NCI-H446 (cell line): ENCODE measurements at regions not wholly inside any gene's neighbourhood (a gene's known extent, or its start where the extent isn't known, plus 50 kb on each side); places are given as distances from the start of the nearest gene placed in this dataset.

Source experiments
- DNase-seq, 2 experiments: peaks; one replicate each; lab custom pipeline; 2025; lab: John Stamatoyannopoulos, UW

DNA sequence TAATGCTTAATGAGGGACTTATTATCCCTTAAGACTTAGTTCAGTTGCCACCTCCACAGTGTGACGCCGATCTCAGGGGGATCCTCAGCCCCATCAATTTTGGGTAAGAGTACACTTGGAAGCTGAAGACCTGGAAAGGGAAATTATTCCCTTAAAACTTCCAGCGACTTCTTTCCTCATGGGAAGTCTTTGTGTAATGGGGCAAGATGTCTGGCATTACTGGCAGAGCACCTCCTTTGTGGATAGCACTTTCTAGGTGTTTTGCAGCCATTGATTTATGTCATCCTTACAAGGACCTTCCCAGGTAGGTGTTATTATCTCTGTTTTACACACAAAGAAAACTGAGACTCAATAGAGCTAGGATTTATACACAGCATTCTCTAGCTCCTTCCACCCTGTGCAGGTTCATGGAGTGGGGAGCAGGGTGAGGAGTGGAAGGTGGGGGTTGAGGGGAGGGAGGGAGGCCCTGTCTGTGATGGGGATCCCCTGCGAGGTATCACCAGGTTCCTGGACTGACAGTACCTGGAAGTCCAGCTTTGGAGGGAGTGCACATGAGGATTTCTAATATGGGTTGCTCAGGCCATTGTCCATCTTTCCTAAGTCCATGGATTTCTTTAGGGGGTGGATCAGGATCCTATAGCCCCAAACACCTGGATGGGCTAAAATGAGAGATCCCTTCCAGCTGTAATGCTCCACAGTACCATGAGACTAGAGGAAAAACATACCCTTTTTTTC is 79.4 kb downstream of the MYCN start:
- no peak for DNase-seq

- no peak for DNase-seq
These were observed 78.7 kb downstream of the MYCN start for GRCh38 chr2:16019060-16019480.

GRCh38 chr2:16018277-16019059 is 78.1 kb downstream of the MYCN start:
- no peak for DNase-seq

DNA sequence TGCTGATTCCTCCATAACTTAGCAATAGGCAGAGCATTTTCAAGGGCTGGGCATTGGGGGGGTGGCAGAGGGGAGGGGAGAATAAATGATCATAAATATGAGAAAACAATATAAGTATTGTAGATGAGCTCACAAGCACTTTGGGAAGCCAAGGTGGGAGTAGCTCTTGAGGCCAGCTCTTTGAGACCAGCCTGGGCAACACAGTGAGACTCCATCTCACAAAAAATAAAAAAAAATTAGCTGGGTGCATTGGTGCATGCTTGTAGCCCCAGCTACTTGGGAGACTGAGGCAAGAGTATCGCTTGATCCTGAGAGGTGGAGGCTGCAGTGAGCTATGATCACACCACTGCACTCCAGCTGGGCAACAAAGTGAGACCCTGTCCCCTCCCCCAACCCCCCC is 75.9 kb downstream of the MYCN start:
- no peak for DNase-seq

DNA sequence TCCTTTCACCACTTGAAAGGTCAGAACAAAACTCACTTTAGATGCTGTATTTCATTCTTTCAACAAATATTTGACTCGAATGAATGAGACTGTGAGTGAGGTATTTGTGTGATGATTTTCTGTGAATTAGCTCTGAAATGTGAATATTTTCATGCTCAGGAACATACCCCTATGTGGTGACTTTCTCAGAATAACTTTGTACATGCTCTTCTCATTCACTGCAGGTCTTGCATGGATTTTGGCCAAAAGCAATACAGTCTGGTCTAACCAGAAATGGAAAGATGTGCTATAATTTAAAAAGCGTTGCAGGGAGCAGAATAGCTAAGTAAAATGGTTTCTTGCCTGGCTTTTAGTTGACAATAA is 75.5 kb downstream of the MYCN start:
- no peak for DNase-seq

DNA sequence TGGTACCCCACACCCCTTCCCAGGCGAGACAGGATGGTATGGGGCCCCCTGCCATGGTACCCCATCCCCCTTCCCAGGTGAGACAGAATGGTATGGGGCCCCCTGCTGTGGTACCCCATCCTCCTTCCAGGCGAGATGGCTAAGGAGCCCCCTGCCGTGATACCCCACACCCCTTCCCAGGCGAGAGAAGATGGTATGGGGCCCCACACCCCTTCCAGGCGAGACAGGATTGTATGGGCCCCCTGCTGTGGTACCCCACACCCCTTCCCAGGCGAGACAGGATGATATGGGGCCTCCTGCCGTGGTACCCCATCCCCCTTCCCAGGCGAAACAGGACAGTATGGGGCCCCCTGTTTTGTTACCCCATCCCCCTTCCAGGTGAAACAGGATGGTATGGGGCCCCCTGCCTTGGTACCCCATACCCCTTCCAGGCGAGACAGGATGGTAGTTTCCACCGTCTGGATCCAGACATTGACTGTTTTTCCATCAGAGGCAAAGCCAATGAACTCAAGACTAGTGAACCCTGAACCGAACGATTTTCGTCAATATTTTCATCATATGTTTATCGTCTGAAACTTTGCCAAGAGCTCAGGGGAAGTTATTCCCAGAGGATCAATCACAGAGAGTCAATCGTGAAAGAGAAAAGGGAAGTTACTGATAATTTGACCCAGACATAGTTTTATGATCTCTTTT is 75.0 kb downstream of the MYCN start:
- DNase-seq = no peak

DNA sequence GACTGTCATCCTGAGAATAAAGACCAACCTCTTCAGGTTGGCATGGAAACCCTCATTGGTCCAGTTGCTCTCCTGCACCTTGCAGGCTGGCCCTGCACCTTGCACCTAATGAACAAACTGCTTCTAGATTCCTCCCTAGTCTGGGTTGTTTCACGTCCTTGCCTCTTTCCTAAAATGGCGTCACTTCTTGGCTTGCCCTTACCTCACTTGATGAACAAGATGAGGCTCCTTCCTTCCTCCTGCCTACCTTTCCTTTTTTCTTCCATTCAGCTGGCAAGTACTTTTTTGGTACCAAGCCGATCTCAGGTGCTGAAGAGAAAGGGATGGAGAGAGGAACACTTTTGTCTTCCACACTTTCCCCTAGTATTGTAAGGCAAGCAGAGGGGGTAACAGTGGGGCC is 74.5 kb downstream of the MYCN start:
- no peak for DNase-seq

- no peak for DNase-seq
These were observed 73.9 kb downstream of the MYCN start for GRCh38 chr2:16014041-16014787.

GRCh38 chr2:16013359-16013911 is 73.1 kb downstream of the MYCN start:
- DNase-seq = no peak

- DNase-seq = no peak
These were observed 72.4 kb downstream of the MYCN start for GRCh38 chr2:16012626-16013358.

DNA sequence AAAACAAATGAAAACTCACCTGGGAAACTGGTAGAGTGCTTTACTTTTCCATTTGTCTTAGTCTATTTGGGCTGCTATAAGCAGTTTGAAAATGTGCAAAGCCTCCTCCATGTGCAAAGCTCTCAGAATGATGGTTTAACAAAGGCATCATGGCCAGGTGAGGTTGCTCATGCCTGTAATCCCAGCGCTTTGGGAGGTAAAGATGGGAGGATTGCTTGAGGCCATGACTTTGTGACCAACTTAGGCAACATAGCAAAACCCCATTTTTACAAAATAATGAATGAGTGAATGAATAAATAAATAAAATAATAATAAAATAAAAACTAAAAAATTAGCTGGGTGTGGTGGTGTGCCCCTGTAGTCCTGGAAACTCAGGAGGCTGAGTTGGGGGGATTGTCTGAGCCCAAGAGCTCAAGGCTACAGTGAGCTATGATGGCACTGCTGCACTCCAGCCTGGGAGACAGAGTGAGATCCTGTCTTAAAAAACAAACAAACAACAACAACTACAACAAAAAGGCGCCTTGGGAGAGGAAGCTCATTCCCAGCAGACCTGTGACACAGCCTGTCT is 71.8 kb downstream of the MYCN start:
- no peak for DNase-seq

DNA sequence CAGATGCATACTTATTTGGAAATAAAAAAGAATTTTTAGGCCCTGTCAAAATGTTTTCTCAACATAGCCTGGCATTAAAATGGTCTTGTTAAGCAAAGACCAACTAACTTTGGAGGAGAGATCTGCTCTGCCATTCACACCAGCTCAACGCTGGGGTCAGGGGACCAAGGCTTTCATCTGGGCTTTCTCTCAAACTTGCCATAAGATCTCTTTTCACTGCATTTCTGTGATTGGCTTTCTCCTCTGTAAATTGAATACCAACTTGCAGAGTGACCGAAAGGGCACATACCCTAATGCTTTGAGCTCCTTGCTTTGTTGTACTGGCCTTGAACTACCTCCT is 71.2 kb downstream of the MYCN start:
- no peak for DNase-seq

GRCh38 chr2:16010951-16011620 is 70.7 kb downstream of the MYCN start:
- DNase-seq = no peak

DNA sequence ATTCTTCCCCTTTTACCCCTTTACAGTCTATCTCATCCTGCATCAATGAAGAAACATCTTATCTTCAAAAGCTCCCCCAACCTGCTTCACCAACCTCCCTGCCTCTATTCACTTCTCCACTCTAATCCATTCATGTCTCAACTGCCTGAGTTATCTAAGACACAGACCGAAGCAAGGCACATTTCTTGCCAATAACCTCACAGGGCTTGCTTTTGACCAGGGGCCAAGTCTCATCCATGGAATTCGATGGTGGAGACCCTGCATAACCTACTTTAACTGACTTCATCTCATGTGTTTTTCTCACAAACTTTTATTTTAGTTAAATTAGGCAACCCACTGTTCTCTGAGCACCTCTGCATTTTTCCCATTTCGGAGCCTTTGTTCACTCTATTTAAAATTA is 69.7 kb downstream of the MYCN start:
- no peak for DNase-seq

GRCh38 chr2:16009560-16009959 is 69.2 kb downstream of the MYCN start:
- no peak for DNase-seq

- DNase-seq = no peak
These were observed 68.5 kb downstream of the MYCN start for GRCh38 chr2:16008856-16009255.

- no peak for DNase-seq
These were observed 68.0 kb downstream of the MYCN start for GRCh38 chr2:16008331-16008850.

DNA sequence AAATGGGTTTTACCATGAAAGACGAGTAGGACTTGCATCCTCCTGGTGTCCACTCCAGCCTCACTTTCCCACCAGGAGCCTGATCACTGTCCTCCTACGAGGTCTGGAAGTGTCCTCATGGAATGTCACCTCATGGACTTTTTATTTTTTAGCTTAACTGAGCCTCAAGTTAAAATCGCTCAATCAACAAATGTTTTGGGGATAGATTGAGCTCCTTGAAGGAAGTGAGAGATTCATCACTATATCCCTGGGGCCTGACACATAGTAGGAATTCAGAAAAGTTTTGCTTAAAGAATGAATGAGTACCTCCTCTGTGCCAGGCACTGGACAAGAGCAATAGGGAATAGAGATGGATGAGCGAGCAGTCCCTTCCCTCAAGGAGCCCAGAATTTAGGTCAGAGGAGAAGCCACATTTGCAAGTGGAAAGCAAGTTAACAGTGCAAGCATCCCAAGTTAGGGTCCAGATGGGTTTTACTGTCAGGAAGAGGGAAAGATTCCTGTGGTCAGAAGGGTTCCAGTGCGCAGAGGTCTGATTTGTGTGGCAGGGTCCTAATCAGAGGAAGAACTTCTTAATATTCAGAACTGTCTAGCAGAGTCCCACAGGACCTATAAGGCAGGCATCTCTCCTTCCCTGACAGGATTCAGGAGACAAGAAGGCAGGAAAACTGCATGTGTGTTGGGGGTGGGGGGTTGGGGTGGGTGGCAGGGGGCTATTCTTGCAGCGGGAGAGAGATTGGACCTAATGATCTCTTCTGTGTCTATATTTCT is 67.0 kb downstream of the MYCN start:
- DNase-seq = no peak

- DNase-seq = no peak
These were observed 66.3 kb downstream of the MYCN start for GRCh38 chr2:16006537-16007166.
